CD4-positive, alpha-beta T cell treated with Interleukin-17A for 4 hours (primary cell): ENCODE measurements at regions not wholly inside any gene's neighbourhood (a gene's known extent, or its start where the extent isn't known, plus 50 kb on each side); places are given as distances from the start of the nearest gene placed in this dataset.
"Not testable (repeated sequence)": the region's sequence is repeated elsewhere in the genome, so short reads cannot be mapped to it uniquely, and the experiment has no call there.

Source experiments
- DNase-seq: peaks from one replicate; pipeline ENCODE4 v3.0.0-alpha.2; 2020; ENCODE audit warnings: mixed read lengths

- DNase-seq: no peak
These were observed 353.9 kb upstream of the LMCD1 start for GRCh38 chr3:8147711-8148110.

- DNase-seq: no peak
These were observed 348.7 kb upstream of the LMCD1 start for GRCh38 chr3:8152821-8153418.

GRCh38 chr3:8153800-8154199, 347.8 kb upstream of the LMCD1 start:
- no peak for DNase-seq

- DNase-seq: no peak
These were observed 347.0 kb upstream of the LMCD1 start for GRCh38 chr3:8154617-8155016.

DNA sequence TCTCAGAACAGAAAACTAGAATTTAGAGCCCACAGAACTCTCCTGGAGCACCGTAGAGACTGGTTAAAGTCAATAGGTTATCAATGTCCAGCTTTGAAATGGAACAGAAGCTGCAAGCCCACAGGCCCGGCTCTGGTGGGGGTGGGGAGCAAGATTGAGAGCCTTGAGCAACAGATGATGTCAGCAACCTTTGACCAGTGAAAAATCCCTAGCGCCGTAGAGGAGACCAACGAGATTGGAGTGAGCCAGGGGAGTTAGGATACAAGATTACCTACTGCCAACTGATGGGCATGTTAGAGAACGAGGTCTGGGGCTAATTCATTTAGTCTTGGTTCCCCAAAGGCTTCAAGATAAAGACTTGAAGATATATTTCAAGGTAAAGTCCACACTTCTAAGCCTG, 345.5 kb upstream of the LMCD1 start:
- no peak for DNase-seq

- no peak for DNase-seq
These were observed 344.8 kb upstream of the LMCD1 start for GRCh38 chr3:8156831-8157230.

GRCh38 chr3:8157640-8158039, 344.0 kb upstream of the LMCD1 start:
- DNase-seq: no peak

- DNase-seq: no peak
These were observed 337.5 kb upstream of the LMCD1 start for GRCh38 chr3:8164145-8164544.

- no peak for DNase-seq
These were observed 335.6 kb upstream of the LMCD1 start for GRCh38 chr3:8166014-8166413.

DNA sequence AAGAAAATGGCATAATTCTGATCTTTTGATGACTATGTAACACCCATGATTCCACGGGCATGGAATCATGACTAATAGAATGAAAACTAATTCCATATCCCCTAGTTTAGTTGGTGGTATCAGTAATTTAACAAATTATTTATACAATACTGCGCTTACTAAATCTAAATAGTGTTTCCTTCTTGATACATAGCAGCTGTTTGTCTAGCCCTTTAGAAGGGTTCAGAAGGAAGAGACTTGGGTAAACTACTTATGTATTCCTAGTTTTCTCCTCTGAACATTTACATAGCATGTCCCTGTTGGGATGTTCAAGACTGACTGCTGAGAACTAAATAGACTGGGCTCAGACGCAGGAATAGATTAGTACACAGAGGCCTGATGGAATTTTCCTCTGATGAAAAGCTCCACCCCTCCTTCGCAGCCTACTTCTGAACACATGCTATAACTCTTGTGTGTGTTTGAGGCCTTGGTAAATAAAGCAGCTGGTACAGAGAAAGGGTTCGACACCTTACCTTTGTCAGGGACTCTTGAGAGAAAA, 330.6 kb upstream of the LMCD1 start:
- no peak for DNase-seq

GRCh38 chr3:8173892-8174291, 327.7 kb upstream of the LMCD1 start:
- DNase-seq: no peak

DNA sequence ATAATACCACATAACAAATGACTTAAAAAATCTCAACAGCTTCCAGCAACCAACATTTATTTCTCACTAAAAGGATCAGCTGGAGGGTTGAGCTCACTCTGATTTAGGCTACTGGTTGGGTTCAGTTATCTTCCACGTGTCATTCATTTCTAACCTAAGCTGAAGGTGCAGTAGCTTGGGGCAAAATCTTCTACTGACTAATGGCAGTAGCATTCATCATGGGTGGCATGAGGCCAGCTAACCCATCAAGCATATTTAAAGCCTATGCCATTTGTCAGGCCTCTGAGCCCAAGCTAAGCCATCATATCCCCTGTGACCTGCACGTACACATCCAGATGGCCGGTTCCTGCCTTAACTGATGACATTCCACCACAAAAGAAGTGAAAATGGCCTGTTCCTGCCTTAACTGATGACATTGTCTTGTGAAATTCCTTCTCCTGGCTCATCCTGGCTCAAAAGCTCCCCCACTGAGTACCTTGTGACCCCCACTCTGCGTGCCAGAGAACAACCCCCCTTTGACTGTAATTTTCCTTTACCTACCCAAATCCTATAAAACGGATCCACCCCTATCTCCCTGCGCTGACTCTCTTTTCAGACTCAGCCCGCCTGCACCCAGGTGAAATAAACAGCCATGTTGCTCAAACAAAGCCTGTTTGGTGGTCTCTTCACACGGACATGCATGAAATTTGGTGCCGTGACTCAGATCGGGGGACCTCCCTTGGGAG, 324.7 kb upstream of the LMCD1 start:
- DNase-seq: not testable (repeated sequence)

- not testable (repeated sequence) for DNase-seq
These were observed 323.1 kb upstream of the LMCD1 start for GRCh38 chr3:8178516-8178915.

GRCh38 chr3:8182904-8183303, 318.7 kb upstream of the LMCD1 start:
- no peak for DNase-seq

- no peak for DNase-seq
These were observed 318.0 kb upstream of the LMCD1 start for GRCh38 chr3:8183627-8184026.

DNA sequence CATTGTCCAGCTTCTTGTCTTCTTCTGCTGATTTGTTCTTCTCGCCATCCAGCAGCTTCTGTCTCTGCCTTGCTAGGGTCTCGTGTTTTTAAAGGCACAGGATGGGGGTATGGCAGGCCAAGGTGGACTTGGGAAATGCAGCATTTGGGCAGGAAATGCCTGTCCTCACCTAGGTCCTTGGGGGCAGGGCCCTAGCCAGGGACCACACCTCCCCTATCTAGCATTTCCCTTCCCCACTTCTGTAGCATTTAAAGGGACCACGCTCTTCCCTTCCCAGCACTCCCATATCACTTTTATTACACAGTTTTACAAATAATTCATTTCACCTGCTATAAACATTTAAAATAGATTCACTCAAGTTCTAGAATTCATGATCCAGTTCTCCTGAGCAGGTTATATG, 315.4 kb upstream of the LMCD1 start:
- no peak for DNase-seq

DNA sequence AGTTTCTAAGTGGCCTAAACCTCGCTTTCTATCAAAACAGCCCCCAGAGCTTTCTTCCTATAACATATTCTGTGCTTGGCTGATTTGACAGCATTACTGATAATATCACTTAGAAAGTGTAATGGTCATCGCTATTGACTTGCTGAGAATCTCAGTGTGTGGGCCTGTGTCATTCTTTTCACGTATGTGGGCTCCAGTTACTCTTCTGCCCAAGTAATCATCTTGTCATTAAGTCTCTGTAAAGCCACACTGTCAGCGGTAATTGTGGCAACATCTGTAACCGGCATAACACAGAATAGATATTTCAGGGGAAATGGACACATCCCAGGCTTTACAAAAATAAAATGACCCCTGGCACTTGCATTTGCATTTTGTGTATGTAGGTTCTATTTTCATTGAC, 313.6 kb upstream of the LMCD1 start:
- no peak for DNase-seq

GRCh38 chr3:8189051-8189450, 312.6 kb upstream of the LMCD1 start:
- no peak for DNase-seq

DNA sequence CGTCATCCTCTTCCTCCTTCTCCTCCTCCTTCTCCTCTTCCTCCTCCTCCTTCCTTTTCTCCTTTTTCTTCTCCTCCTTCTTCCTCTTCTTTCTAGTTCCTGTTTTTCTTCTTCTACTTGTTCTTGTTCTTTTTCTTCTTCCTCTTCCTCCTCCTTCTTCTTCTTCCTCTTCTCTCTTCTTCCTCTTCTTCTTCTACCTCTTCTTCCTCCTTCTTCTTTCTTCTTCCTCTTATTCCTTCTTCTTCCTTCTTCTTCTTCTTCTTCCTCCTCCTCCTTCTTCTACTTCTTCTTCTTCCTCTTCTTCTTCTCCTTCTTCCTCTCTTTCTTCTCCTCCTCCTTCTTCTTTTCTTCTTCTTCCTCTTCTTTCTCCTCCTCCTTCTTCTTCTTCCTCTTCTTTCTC, 310.2 kb upstream of the LMCD1 start:
- DNase-seq: no peak

DNA sequence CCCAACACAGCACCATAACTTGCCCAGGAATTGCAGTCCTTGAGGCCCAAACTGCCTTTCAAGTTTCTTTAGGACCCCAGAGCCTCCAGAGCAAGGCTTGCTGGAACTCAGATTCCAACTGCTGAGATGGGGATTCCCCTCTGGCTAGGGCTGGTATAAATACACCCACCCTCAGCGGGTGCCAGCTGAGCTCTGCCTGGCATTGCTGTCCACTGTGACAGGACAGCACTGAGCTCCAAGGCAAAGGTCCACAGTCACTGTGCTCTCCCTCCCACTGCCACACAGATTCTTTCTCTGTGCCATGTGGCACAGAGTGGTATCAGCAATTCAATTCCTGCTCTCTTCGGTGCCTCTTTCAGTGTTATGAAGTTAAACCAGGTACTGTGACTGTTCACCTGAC, 304.2 kb upstream of the LMCD1 start:
- no peak for DNase-seq

DNA sequence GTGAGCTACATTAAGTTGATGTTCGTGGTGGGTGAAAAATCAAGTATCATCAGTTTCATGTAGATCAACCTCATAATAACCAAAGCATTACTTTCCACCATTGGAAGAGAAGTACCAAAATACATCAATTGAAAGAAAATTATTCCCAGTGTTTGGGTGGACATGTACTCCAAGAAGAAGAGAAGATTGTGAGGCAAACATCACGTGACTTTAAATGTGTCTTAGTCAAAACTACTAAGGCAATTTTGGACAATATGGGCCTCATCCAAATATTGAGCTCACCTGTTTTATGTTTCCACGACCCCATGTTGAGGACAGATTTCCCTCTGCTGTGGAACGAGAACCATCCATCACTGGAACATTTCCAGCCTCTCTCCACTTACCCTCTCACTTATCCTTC, 303.0 kb upstream of the LMCD1 start:
- no peak for DNase-seq

DNA sequence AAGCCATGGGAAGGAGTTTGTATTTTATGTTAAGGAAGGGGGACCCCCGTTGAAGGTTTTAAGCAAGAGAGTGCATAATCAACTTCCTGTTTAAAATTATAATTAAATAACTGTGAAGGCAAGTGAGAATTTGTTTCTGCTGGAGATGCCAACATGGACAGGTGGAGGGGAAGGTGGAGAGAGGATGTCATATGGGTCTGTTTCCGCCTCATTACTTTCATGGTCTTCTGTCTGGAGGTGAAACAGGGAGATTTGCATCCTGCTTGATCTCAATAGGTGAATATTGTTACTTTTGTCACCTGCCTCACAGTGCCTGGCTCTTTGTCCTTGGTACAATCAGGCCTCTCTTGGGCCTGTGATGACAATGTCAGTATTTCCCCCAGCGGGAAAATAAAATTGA, 300.6 kb upstream of the LMCD1 start:
- DNase-seq: no peak

DNA sequence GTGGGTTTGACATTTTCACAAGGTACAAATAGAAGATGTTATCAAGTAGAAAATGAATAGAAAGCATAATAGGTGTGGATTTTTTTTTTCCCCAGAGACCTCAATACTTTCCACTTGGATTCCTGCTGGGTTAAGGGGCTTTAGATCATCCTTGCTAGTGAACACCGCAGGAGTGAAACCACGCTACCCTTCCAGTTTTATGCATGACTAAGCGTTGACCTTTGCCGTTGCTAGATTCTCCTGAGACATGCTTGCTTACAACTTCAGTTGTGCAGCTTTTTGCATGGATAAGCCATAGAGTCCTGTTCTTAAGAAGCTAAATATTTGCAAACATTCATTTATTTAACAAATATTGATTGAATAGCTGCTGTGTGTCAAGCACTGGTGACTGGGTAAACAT, 299.7 kb upstream of the LMCD1 start:
- DNase-seq: no peak

DNA sequence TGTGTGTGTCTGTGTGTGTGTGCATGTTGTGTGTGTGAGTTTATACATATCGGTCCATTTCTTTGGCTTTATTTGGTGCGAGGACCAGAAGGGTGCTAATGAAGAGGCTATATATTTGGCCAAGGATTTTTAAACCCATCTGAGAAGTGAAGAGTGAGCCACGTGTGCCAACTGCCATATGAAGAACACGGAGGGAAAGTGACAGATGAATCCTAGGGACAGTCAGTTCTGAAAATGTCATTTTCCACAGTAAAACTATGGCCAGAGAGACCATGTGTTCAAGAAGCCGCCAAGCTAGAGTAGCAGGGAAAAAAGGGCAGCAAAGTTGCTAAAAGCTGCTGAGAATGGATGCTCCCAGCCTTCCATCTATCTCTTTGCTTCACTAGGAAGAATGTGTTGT, 297.3 kb upstream of the LMCD1 start:
- DNase-seq: no peak
